Lower leg skin (tissue), 4 donors: ENCODE measurements at regions not wholly inside any gene's neighbourhood (a gene's known extent, or its start where the extent isn't known, plus 50 kb on each side); places are given as distances from the start of the nearest gene placed in this dataset.

Experiments used
- DNase-seq, 2 donors: peaks; one replicate each; pipeline ENCODE4 v3.0.0-alpha.2; 2019; ENCODE audit warnings: low spot score in 2 of 2
- H3K4me3 ChIP-seq: fragments of 200-600 bp; sonication (generic); 2 replicates; pipeline ENCODE4 v1.5.1; 2017; ENCODE audit warnings: mild to moderate bottlenecking, low read depth; ENCODE audit not compliant: poor library complexity, severe bottlenecking
- POLR2A ChIP-seq, 2 donors: fragments of 450-650 bp; IDR thresholded peaks; one replicate each; pipeline ENCODE4 v1.6.1; 2016 to 2017; ENCODE audit warnings: antibody characterized with exemption in 2 of 2, mild to moderate bottlenecking in 1 of 2, moderate library complexity in 1 of 2
- WGBS, 2 donors: methylation state at CpG; one replicate each; pipeline ENCODE4 v1.1.5; 2018; 5-methylcytosine and 5-hydroxymethylcytosine counted together
- intact Hi-C: fragments of 100-400 bp; cut with DNase I; formaldehyde crosslinking; loops from one replicate; pipeline ENCODE4 v1.15.0; 2023; ENCODE audit warnings: low total_unique reads
- TF ChIP-seq, protein P1 (sequence below), 3 donors: fragments of 450-650 bp; IDR thresholded peaks; one replicate each; pipeline ENCODE4 v1.5.1; 2016; ENCODE audit warnings: antibody characterized with exemption in 3 of 3, mild to moderate bottlenecking in 3 of 3, moderate library complexity in 2 of 3

DNA sequence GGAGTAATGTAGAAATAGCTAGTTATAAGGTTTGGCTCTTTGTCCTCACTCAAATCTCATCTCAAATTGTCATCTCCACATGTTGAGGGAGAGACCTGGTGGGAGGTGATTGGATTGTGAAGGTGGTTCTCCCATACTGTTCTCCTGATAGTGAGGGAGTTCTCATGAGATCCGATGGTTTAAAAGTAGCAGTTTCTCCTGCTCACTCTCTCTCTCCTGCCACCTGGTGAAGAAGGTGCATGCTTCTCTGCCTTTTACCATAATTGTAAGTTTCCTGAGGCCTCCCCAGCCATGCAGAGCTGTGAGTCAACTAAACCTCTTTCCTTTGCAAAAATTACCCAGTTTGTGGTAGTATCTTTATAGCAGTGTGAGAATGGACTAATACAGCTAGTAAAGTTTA is 849.4 kb downstream of the DACH1 start:
- 38 to 42% methylated on average over 1 of the region's 1 CpG for WGBS, 2 donors
- no peak overlapping the region for H3K4me3 ChIP-seq
- TF ChIP-seq, protein P1, sequence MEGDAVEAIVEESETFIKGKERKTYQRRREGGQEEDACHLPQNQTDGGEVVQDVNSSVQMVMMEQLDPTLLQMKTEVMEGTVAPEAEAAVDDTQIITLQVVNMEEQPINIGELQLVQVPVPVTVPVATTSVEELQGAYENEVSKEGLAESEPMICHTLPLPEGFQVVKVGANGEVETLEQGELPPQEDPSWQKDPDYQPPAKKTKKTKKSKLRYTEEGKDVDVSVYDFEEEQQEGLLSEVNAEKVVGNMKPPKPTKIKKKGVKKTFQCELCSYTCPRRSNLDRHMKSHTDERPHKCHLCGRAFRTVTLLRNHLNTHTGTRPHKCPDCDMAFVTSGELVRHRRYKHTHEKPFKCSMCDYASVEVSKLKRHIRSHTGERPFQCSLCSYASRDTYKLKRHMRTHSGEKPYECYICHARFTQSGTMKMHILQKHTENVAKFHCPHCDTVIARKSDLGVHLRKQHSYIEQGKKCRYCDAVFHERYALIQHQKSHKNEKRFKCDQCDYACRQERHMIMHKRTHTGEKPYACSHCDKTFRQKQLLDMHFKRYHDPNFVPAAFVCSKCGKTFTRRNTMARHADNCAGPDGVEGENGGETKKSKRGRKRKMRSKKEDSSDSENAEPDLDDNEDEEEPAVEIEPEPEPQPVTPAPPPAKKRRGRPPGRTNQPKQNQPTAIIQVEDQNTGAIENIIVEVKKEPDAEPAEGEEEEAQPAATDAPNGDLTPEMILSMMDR (IDR thresholded peaks at IDR 0.05) = no peak
- no peak for TF ChIP-seq POLR2A (IDR thresholded peaks at IDR 0.05)
- intact Hi-C loops = no loop called here
- DNase-seq = no peak

DNA sequence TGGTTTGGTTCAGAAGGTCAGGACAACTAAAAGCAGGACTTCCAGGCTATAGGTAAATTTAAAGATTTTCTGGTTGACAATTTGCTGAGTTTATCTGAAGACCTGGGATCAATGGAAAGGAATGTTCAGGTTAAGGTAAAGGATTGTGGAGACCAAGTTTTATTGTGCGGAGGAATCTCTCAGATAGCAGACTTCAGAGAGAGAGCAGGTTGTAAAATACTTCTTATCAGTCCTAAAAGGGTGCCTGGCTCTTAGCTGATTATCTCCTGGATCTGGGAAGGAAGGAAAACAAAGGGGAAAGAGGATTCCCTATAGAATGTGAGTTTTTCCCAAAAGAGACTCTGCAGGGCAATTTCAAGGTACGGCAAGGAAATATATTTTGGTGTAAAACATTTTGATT is 851.5 kb downstream of the DACH1 start:
- no peak overlapping the region for H3K4me3 ChIP-seq
- intact Hi-C loops = no loop called here
- TF ChIP-seq POLR2A (IDR thresholded peaks at IDR 0.05) = no peak
- TF ChIP-seq, protein P1 (IDR thresholded peaks at IDR 0.05) = no peak
- 74 to 76% methylated on average over 2 of the region's 2 CpGs for WGBS, 2 donors
- DNase-seq = no peak

DNA sequence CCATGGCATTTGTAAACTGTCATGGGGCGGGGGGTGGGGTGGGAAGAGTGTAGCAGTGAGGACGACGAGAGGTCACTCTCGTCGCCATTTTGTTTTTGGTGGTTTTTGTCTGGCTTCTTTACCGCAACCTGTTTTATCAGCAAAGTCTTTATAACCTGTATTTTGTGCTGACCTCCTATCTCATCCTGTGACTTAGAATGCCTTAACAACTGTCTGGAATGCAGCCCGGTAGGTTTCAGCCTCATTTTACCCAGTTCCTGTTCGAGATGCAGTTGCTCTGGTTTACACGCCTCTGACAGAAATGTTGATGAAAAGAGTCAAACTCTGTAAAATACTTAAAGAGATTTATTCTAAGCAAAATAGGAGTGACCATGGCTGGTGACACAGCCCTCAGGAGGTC is 852.0 kb downstream of the DACH1 start:
- TF ChIP-seq POLR2A (IDR thresholded peaks at IDR 0.05) = no peak
- intact Hi-C loops = no loop called here
- 53 to 58% methylated on average over 9 of the region's 9 CpGs for WGBS, 2 donors
- no peak for DNase-seq
- no peak overlapping the region for H3K4me3 ChIP-seq

DNA sequence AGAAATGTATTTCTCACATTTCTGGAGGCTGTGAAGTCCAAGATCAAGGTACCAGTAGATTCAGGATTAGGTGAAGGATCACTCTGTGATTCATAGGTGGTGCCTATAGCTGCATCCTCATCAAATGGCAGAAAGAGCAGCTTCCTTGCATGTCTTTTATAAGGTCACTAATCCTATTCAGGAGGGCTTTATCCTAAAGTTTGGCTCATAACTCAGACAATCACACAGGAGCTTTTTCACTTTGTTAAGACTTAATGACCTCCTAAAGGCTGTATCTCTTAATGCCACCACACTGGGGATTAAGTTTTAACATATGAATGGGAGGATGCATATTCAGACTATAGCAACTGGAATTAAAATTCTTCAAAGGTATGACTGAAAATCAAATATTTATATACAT is 861.1 kb downstream of the DACH1 start:
- H3K4me3 ChIP-seq = no peak overlapping the region
- DNase-seq = no peak
- intact Hi-C loops = no loop called here
- TF ChIP-seq, protein P1 (IDR thresholded peaks at IDR 0.05) = no peak
- TF ChIP-seq POLR2A (IDR thresholded peaks at IDR 0.05) = no peak

DNA sequence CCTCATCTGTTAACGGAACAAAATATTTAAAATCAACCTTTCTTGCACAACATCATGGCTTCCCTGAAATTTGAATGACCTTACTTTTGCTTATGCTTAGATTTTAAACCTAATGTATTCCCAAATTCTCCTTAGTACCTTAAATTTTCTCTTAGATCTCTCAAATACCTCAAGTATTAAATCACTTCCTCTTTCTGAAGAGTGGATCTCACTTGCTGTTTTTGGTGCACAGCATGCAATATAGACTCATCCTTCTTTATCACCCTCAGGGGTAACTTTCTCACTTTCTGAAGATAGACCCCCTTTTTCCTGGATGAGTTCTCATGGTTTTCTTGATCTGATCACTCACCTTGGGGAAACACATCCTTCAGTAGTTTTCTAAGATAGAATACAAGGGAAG is 871.7 kb downstream of the DACH1 start:
- 91 to 95% methylated on average over 1 of the region's 1 CpG for WGBS, 2 donors
- intact Hi-C loops = no loop called here
- TF ChIP-seq POLR2A (IDR thresholded peaks at IDR 0.05) = no peak
- TF ChIP-seq, protein P1 (IDR thresholded peaks at IDR 0.05) = no peak
- no peak overlapping the region for H3K4me3 ChIP-seq
- no peak for DNase-seq

DNA sequence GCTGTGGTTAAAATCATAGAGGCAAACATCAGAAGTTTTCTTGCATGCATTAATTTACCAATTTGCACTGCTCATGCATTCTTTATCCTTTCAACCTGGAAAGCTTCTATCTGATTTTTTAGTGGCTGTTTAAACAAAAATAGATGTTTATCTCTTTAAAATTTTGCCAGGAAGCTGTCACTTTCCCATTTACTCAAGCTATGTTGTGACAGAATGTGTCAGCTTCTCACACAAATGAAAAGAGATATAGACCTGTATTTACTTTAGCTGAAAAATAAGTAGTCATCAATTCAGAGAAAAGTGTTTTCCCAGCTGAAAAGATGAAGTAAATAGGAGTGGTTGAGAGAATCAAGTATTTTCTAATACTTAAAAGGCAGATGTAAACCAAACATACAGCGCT is 872.8 kb downstream of the DACH1 start:
- WGBS, 2 donors = 35 to 39% methylated on average over 1 of the region's 1 CpG
- DNase-seq = no peak
- H3K4me3 ChIP-seq = no peak overlapping the region
- TF ChIP-seq, protein P1 (IDR thresholded peaks at IDR 0.05) = no peak
- TF ChIP-seq POLR2A (IDR thresholded peaks at IDR 0.05) = no peak
- intact Hi-C loops = no loop called here
